ENCODE measurements at regions not wholly inside any gene's neighbourhood (a gene's known extent, or its start where the extent isn't known, plus 50 kb on each side); places are given as distances from the start of the nearest gene placed in this dataset.

DNA sequence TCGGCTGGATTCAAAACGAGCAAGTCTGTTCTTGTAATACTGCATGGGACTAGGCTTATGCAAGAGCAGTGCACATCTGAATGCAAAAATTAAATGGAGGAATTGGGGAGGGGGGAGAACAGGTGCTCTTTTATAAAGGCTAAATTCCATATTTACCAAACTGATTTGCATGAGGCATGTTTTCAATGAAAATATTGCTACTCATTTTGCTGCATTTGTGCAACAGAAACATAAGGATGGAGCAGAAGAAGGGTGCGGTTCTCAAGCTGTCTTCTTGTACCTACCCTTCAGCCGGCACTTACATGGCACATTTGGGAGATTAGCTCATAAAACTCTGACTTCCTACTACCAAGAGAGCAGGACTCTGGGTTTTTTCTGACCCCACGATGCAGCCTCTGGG lies 256.4 kb downstream of the CDCA7 start:
- no peaks in the 10 kb centered on the region for H3F3A ChIP-seq (ENCODE audit: insufficient read depth, low read length)
- H3K27me3 ChIP-seq (replicated peaks; ENCODE audit: insufficient read depth, low read length), result no peaks in the 10 kb centered on the region
- no peaks in the 10 kb centered on the region for H3K9me2 ChIP-seq (replicated peaks; ENCODE audit: insufficient read depth, low read length)
- H3K36me3 ChIP-seq (replicated peaks; ENCODE audit: insufficient read depth, low read length), result no peaks in the 10 kb centered on the region
- no peak overlapping the region for H3K4me3 ChIP-seq (ENCODE audit: low read length)
- no peaks in the 10 kb centered on the region for H3K79me2 ChIP-seq (ENCODE audit: low read length)
- H3K27ac ChIP-seq (ENCODE audit: low read length), result no peak overlapping the region
- H3K4me1 ChIP-seq (ENCODE audit: low read length), result no peaks in the 10 kb centered on the region
- no peaks in the 10 kb centered on the region for H3K9me3 ChIP-seq (replicated peaks; ENCODE audit: insufficient read depth, low read length)
- no peak overlapping the region for H3K4me2 ChIP-seq (ENCODE audit: low read depth, low read length)
- H2AFZ ChIP-seq (ENCODE audit: low read length), result no peak overlapping the region
- H4K20me1 ChIP-seq (ENCODE audit: insufficient read depth, low read length), result no peaks in the 10 kb centered on the region
- no peak overlapping the region for H3K9ac ChIP-seq (ENCODE audit: low read length)
- DNase-seq, result no peak
- TF ChIP-seq, protein P1, sequence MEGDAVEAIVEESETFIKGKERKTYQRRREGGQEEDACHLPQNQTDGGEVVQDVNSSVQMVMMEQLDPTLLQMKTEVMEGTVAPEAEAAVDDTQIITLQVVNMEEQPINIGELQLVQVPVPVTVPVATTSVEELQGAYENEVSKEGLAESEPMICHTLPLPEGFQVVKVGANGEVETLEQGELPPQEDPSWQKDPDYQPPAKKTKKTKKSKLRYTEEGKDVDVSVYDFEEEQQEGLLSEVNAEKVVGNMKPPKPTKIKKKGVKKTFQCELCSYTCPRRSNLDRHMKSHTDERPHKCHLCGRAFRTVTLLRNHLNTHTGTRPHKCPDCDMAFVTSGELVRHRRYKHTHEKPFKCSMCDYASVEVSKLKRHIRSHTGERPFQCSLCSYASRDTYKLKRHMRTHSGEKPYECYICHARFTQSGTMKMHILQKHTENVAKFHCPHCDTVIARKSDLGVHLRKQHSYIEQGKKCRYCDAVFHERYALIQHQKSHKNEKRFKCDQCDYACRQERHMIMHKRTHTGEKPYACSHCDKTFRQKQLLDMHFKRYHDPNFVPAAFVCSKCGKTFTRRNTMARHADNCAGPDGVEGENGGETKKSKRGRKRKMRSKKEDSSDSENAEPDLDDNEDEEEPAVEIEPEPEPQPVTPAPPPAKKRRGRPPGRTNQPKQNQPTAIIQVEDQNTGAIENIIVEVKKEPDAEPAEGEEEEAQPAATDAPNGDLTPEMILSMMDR (IDR thresholded peaks at IDR 0.05; ENCODE audit: low read length), result no peak
- no peak for TF ChIP-seq EZH2phosphoT487 (IDR thresholded peaks at IDR 0.05; ENCODE audit: low read length)
- TF ChIP-seq EZH2 (optimal IDR thresholded peaks at IDR 0.05; ENCODE audit: low read depth, low read length), result no peak

DNA sequence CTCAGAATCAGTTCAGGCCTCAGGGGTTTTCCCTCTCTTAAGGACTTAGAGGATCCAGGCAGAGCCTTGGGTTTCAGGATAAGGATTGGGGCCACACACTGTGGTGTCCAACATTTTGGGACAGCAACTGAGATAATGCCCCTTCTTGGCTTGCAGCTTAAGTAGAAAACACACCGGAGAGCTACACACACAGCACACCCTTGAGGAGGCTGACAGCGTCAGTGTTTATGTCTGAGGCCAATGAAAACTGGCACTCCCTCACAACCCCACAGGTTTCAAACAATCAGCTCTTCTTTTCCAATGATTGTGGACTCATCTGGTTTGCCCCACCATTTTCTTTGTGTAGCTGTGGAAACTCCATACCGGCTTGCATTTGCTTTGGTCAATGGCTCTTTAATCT lies 257.7 kb downstream of the CDCA7 start:
- Histone ChIP-seq H3K9ac (ENCODE audit: low read length) (no peak overlapping the region), H3K27me3 (replicated peaks; ENCODE audit: insufficient read depth, low read length) (no peaks in the 10 kb centered on the region)
- TF ChIP-seq EZH2 (optimal IDR thresholded peaks at IDR 0.05; ENCODE audit: low read depth, low read length), result no peak
- TF ChIP-seq EZH2phosphoT487 (IDR thresholded peaks at IDR 0.05; ENCODE audit: low read length), result no peak

DNA sequence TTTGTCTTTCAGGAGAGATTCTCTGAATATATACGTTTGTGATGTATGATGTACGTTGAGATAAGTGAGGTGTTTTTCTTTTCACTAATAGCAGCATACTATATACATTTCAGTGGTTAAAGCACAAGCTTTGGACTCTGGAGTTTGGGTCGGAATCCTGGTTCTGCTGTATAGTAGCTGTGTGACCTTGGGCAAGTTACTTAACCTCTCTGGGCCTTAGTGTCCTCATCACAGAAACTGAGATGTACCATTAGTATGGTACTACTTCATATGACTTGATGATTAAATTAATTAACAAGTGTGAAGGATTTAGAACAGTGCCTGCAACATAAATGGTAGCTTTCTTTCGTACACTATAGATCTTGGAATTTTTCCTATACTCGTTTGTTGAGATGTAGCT lies 258.7 kb downstream of the CDCA7 start:
- Histone ChIP-seq H3K4me1 (ENCODE audit: low read length) (no peaks in the 10 kb centered on the region), H3K36me3 (replicated peaks; ENCODE audit: insufficient read depth, low read length) (no peaks in the 10 kb centered on the region), H3K9me3 (replicated peaks; ENCODE audit: insufficient read depth, low read length) (no peaks in the 10 kb centered on the region), H3K27ac (ENCODE audit: low read length) (no peak overlapping the region), H3K9me2 (replicated peaks; ENCODE audit: insufficient read depth, low read length) (no peaks in the 10 kb centered on the region), H3K27me3 (replicated peaks; ENCODE audit: insufficient read depth, low read length) (no peaks in the 10 kb centered on the region), H3F3A (ENCODE audit: insufficient read depth, low read length) (no peaks in the 10 kb centered on the region), H3K4me2 (ENCODE audit: low read depth, low read length) (no peak overlapping the region), H3K4me3 (ENCODE audit: low read length) (no peak overlapping the region), H3K9ac (ENCODE audit: low read length) (no peak overlapping the region), H4K20me1 (ENCODE audit: insufficient read depth, low read length) (no peaks in the 10 kb centered on the region), H3K79me2 (ENCODE audit: low read length) (no peaks in the 10 kb centered on the region), H2AFZ (ENCODE audit: low read length) (no peak overlapping the region)
- TF ChIP-seq, protein P1 (IDR thresholded peaks at IDR 0.05; ENCODE audit: low read length), result no peak
- TF ChIP-seq EZH2 (optimal IDR thresholded peaks at IDR 0.05; ENCODE audit: low read depth, low read length) (no peak), EZH2phosphoT487 (IDR thresholded peaks at IDR 0.05; ENCODE audit: low read length) (no peak)
- DNase-seq, result no peak

More for the DNA sequence above, 257.7 kb downstream of the CDCA7 start:
- no peaks in the 10 kb centered on the region for H3K9me2 ChIP-seq (replicated peaks; ENCODE audit: insufficient read depth, low read length)
- H3K4me2 ChIP-seq (ENCODE audit: low read depth, low read length), result no peak overlapping the region
- H3K36me3 ChIP-seq (replicated peaks; ENCODE audit: insufficient read depth, low read length), result no peaks in the 10 kb centered on the region
- no peak overlapping the region for H3K27ac ChIP-seq (ENCODE audit: low read length)
- no peak overlapping the region for H3K4me3 ChIP-seq (ENCODE audit: low read length)
- no peaks in the 10 kb centered on the region for H3K9me3 ChIP-seq (replicated peaks; ENCODE audit: insufficient read depth, low read length)
- H3K4me1 ChIP-seq (ENCODE audit: low read length), result no peaks in the 10 kb centered on the region
- no peak for DNase-seq
- H3K79me2 ChIP-seq (ENCODE audit: low read length), result no peaks in the 10 kb centered on the region
- no peak overlapping the region for H2AFZ ChIP-seq (ENCODE audit: low read length)
- no peaks in the 10 kb centered on the region for H4K20me1 ChIP-seq (ENCODE audit: insufficient read depth, low read length)
- no peaks in the 10 kb centered on the region for H3F3A ChIP-seq (ENCODE audit: insufficient read depth, low read length)

- Histone ChIP-seq H3K9ac (ENCODE audit: low read length) (no peak overlapping the region), H3K27me3 (replicated peaks; ENCODE audit: insufficient read depth, low read length) (no peaks in the 10 kb centered on the region), H3K4me1 (ENCODE audit: low read length) (no peaks in the 10 kb centered on the region), H4K20me1 (ENCODE audit: insufficient read depth, low read length) (no peaks in the 10 kb centered on the region), H3K27ac (ENCODE audit: low read length) (no peak overlapping the region), H3K9me3 (replicated peaks; ENCODE audit: insufficient read depth, low read length) (no peaks in the 10 kb centered on the region), H3K4me3 (ENCODE audit: low read length) (no peak overlapping the region), H3K36me3 (replicated peaks; ENCODE audit: insufficient read depth, low read length) (no peaks in the 10 kb centered on the region), H3K4me2 (ENCODE audit: low read depth, low read length) (no peak overlapping the region), H3F3A (ENCODE audit: insufficient read depth, low read length) (no peaks in the 10 kb centered on the region), H3K79me2 (ENCODE audit: low read length) (no peaks in the 10 kb centered on the region), H3K9me2 (replicated peaks; ENCODE audit: insufficient read depth, low read length) (no peaks in the 10 kb centered on the region), H2AFZ (ENCODE audit: low read length) (no peak overlapping the region)
- DNase-seq, result no peak
- no peak for TF ChIP-seq EZH2phosphoT487 (IDR thresholded peaks at IDR 0.05; ENCODE audit: low read length)
- TF ChIP-seq EZH2 (optimal IDR thresholded peaks at IDR 0.05; ENCODE audit: low read depth, low read length), result no peak
- TF ChIP-seq, protein P1 (IDR thresholded peaks at IDR 0.05; ENCODE audit: low read length), result no peak
Observed at GRCh38 chr2:173614265-173614930, 259.7 kb downstream of the CDCA7 start.
